ENCODE measurements at regions not wholly inside any gene's neighbourhood (a gene's known extent, or its start where the extent isn't known, plus 50 kb on each side); places are given as distances from the start of the nearest gene placed in this dataset.

DNA sequence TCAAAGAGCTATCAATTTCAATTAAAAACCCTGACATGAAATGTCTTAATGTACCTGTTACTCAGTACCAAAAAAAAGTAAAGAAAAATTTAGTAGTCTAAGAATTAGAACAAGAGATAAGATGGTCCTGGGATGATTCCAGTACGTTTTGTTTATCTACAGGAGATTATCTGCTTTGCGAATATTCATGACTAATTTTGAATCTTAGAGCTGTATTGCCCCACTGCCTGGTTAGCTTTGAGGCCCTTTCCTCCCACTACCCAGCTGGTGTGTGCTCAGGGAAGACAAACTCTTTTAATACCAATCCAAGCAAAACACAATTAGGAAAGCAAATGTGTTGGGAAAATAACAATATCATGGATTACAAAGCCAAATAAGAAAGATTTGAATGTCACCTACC lies 263.5 kb downstream of the FOXG1 start:
- Histone ChIP-seq H2BK20ac (ENCODE audit: low read length) (no peak overlapping the region), H2BK120ac (replicated peaks; ENCODE audit: low read depth, low read length) (no peak overlapping the region), H3K4ac (replicated peaks; ENCODE audit: insufficient read length, low read depth, low read length) (no peak overlapping the region), H3K23ac (ENCODE audit: insufficient read length) (no peak overlapping the region), H3K9me3 (ENCODE audit: insufficient read depth in 2 of 2, low read depth in 1 of 2, low read length in 1 of 2) (no peaks in the 10 kb centered on the region), H3K36me3 (ENCODE audit: control insufficient read depth in 2 of 4, insufficient read depth in 4 of 4, low read length in 3 of 4) (no peaks in the 10 kb centered on the region), H2BK15ac (ENCODE audit: low read length) (no peak overlapping the region), H2BK12ac (ENCODE audit: low read depth, low read length) (no peak overlapping the region), H3K4me1 (replicated peaks in 1 of 4; ENCODE audit: control insufficient read depth in 3 of 4, insufficient read depth in 4 of 4, low read length in 3 of 4) (peaks cover 0 to 9% (median 8%) of the 10 kb centered on the region in 4 experiments; a peak in 5 of 7 replicates), H3K23me2 (ENCODE audit: low read depth, low read length) (no peaks in the 10 kb centered on the region), H3K18ac (ENCODE audit: extremely low read depth, low read length) (no peak overlapping the region), H2AK5ac (ENCODE audit: low read depth, low read length) (no peak overlapping the region), H3K4me3 (ENCODE audit: extremely low read depth in 1 of 4, insufficient read depth in 2 of 4, low read depth in 3 of 4, low read length in 4 of 4) (no peak overlapping the region), H4K8ac (ENCODE audit: extremely low read depth, insufficient read depth, low read length) (no peak overlapping the region), H3K14ac (ENCODE audit: insufficient read length) (no peak overlapping the region), H3K56ac (replicated peaks; ENCODE audit: insufficient read length, low read depth, low read length) (no peak overlapping the region), H4K5ac (ENCODE audit: insufficient read length, low read depth, low read length) (no peak overlapping the region), H3K79me2 (ENCODE audit: control insufficient read depth in 1 of 2, insufficient read depth in 2 of 2, low read length in 2 of 2) (no peaks in the 10 kb centered on the region), H3K79me1 (ENCODE audit: low read depth, low read length) (no peaks in the 10 kb centered on the region), H2BK5ac (ENCODE audit: low read depth, low read length) (no peak overlapping the region), H4K20me1 (replicated peaks in 1 of 2; ENCODE audit: control insufficient read depth in 1 of 2, insufficient read depth in 2 of 2, low read length in 2 of 2) (no peaks in the 10 kb centered on the region), H3K27ac (ENCODE audit: low read depth, low read length) (no peak overlapping the region), H3K4me2 (ENCODE audit: insufficient read depth in 1 of 2, low read depth in 2 of 2, low read length in 2 of 2) (no peak overlapping the region), H2AFZ (ENCODE audit: low read length) (no peak overlapping the region), H3K9ac (replicated peaks in 1 of 4; ENCODE audit: extremely low read depth in 1 of 4, low read depth in 3 of 4, low read length in 3 of 4) (no peak overlapping the region), H4K91ac (replicated peaks; ENCODE audit: insufficient read length, low read length) (no peak overlapping the region), H3K27me3 (replicated peaks in 1 of 4; ENCODE audit: control insufficient read depth in 3 of 4, extremely low read depth in 1 of 4, insufficient read depth in 3 of 4, low read length in 3 of 4) (no peaks in the 10 kb centered on the region)
- CTCF ChIA-PET (ENCODE audit: partially characterized antibody), result interaction anchor here (0.6 kb wide), 1 partner anchor 176 kb away, joined by 5 read pairs; no protein-coding TSS in a partner anchor
- POLR2A ChIA-PET (ENCODE audit: partially characterized antibody), result no interaction called here
- TF ChIP-seq SIN3A (conservative IDR thresholded peaks at IDR 0.05 in 1 of 2, IDR thresholded peaks at IDR 0.05 in 1 of 2; ENCODE audit: low read depth in 1 of 2, low read length in 2 of 2), result no peak
- 80% methylated on average over 2 of the region's 2 CpGs; no CpG with 5 or more reads in 1 of the 2 experiments for WGBS, 2 experiments (ENCODE audit: extremely low coverage in 1 of 2, insufficient coverage in 1 of 2, insufficient read length in 1 of 2, insufficient replicate concordance in 2 of 2, low coverage in 1 of 2, low lambda C conversion rate in 2 of 2, missing lambda C conversion rate in 1 of 2)
- FAIRE-seq (no peak), DNase-seq (ENCODE audit: low read depth in 1 of 2, low spot score in 2 of 2) (no peak)
